A673 (cell line): ENCODE measurements at regions not wholly inside any gene's neighbourhood (a gene's known extent, or its start where the extent isn't known, plus 50 kb on each side); places are given as distances from the start of the nearest gene placed in this dataset.

Experiments used
- CTCF ChIP-seq: fragments of 300-800, 200-600 bp; sonication (generic); conservative IDR thresholded peaks from 2 replicates; pipeline ENCODE4 v1.5.1; 2017; ENCODE audit warnings: low read depth, mild to moderate bottlenecking, antibody characterized with exemption, low read length, moderate library complexity, mixed read lengths
- EZH2 ChIP-seq: fragments of 200-600 bp; sonication (generic); IDR thresholded peaks from 2 replicates; pipeline ENCODE4 v1.6.1; 2017; ENCODE audit warnings: borderline replicate concordance, low read depth, mild to moderate bottlenecking, mixed read lengths, antibody characterized with exemption, low read length; ENCODE audit not compliant: poor library complexity, severe bottlenecking

GRCh38 chr6:148213366-148213765 lies 129.3 kb upstream of the SASH1 start:
- TF ChIP-seq EZH2 (no peak), CTCF (no peak)
